Activated CD8-positive, alpha-beta T cell treated with anti-CD3 and anti-CD28 coated beads for 36 hours (primary cell): ENCODE measurements at regions not wholly inside any gene's neighbourhood (a gene's known extent, or its start where the extent isn't known, plus 50 kb on each side); places are given as distances from the start of the nearest gene placed in this dataset.

Source experiments
- ATAC-seq: fragments of 200-7000 bp; cut with Tn5 transposase; one replicate; pipeline ENCODE4 v1.10.0; 2021; ENCODE audit warnings: mild to moderate bottlenecking, moderate library complexity
- CTCF ChIA-PET: fragments of 350-600 bp; sonication (Branson Sonifier 250); formaldehyde crosslinking; loops from one replicate; lab custom pipeline; 2021; ENCODE audit warnings: antibody characterized with exemption; lab: Charles Lee
- POLR2A ChIA-PET: fragments of 350-600 bp; sonication (Branson Sonifier 250); formaldehyde crosslinking; loops from one replicate; lab custom pipeline; 2021; ENCODE audit warnings: antibody characterized with exemption; lab: Charles Lee
- DNase-seq: peaks from one replicate; pipeline ENCODE4 v3.0.0-alpha.2; 2020
- H3K27ac Mint-ChIP-seq: one replicate; pipeline ENCODE4 v1.8.0; 2021; ENCODE audit warnings: mild to moderate bottlenecking, mixed read lengths
- H3K27me3 Mint-ChIP-seq: one replicate; pipeline ENCODE4 v1.8.0; 2021; ENCODE audit warnings: mixed read lengths
- H3K36me3 Mint-ChIP-seq: one replicate; pipeline ENCODE4 v1.8.0; 2021; ENCODE audit warnings: low read depth, mixed read lengths
- H3K4me1 Mint-ChIP-seq: one replicate; pipeline ENCODE4 v1.8.0; 2021; ENCODE audit warnings: low read depth, mixed read lengths
- H3K4me3 Mint-ChIP-seq: one replicate; pipeline ENCODE4 v1.8.0; 2021; ENCODE audit warnings: mild to moderate bottlenecking, moderate library complexity, mixed read lengths
- H3K9me3 Mint-ChIP-seq: one replicate; pipeline ENCODE4 v1.8.0; 2021; ENCODE audit warnings: mixed read lengths
- intact Hi-C: fragments of 100-400 bp; cut with micrococcal nuclease; formaldehyde crosslinking; loops from one replicate; pipeline ENCODE4 v1.10.0; 2022
- TF ChIP-seq, protein P1 (sequence below): fragments of 200-600 bp; IDR thresholded peaks from one replicate; pipeline ENCODE4 v1.8.0; 2022; ENCODE audit warnings: antibody characterized with exemption, mild to moderate bottlenecking

DNA sequence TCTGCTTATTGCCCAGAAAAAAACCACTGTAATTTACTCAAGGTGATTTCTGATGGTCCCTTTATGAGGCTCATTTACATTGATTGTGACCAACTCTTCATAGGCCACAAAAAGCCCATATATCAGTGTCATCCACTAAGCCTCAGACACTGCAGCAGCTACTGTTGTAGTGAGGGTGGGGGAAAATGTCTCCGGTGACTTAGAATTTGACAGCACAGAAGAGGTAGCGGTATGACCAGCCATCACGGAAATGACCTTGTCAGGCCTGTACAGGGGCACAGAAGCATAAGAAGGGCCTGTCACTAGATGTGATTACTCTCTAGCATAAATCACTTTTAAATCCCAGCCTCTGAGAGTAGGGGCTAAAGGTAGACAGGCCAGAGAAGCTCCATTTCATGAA is 190.3 kb downstream of the PAX3 start:
- intact Hi-C loops: no loop called here
- Mint-ChIP-seq H3K27me3 (no peaks in the 10 kb centered on the region), H3K4me1 (no peaks in the 10 kb centered on the region), H3K9me3 (no peaks in the 10 kb centered on the region), H3K36me3 (no peaks in the 10 kb centered on the region), H3K4me3 (no peak overlapping the region), H3K27ac (no peak overlapping the region)
- ATAC-seq: no peak
- DNase-seq: no peak
- ChIA-PET CTCF (no interaction called here), POLR2A (no interaction called here)
- TF ChIP-seq, protein P1, sequence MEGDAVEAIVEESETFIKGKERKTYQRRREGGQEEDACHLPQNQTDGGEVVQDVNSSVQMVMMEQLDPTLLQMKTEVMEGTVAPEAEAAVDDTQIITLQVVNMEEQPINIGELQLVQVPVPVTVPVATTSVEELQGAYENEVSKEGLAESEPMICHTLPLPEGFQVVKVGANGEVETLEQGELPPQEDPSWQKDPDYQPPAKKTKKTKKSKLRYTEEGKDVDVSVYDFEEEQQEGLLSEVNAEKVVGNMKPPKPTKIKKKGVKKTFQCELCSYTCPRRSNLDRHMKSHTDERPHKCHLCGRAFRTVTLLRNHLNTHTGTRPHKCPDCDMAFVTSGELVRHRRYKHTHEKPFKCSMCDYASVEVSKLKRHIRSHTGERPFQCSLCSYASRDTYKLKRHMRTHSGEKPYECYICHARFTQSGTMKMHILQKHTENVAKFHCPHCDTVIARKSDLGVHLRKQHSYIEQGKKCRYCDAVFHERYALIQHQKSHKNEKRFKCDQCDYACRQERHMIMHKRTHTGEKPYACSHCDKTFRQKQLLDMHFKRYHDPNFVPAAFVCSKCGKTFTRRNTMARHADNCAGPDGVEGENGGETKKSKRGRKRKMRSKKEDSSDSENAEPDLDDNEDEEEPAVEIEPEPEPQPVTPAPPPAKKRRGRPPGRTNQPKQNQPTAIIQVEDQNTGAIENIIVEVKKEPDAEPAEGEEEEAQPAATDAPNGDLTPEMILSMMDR: no peak

DNA sequence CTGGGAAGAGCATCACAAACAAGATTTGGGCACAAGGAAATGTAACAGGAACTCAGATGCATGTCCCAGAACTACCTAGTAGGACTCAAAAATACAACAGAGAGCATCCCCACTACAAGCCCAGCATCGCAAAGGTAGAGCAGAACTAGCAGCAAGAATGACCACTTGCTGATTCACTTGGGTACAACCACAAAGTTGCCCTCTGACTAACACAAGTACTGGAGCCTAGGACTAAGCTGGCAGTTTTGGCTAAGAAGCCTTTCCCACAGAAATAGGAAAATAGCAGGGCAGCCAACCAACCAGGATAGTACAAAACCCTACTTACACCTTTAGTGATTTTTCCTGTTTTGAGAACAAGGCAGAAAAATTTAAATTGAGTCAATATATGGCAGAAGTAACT is 193.8 kb downstream of the PAX3 start:
- intact Hi-C loops: no loop called here
- TF ChIP-seq, protein P1: no peak
- no peaks in the 10 kb centered on the region for H3K9me3 Mint-ChIP-seq
- no peaks in the 10 kb centered on the region for H3K36me3 Mint-ChIP-seq
- DNase-seq (no peak), ATAC-seq (no peak)
- H3K4me3 Mint-ChIP-seq: no peak overlapping the region
- H3K27me3 Mint-ChIP-seq: no peaks in the 10 kb centered on the region
- no peak overlapping the region for H3K27ac Mint-ChIP-seq
- no peaks in the 10 kb centered on the region for H3K4me1 Mint-ChIP-seq
- POLR2A ChIA-PET: no interaction called here
- CTCF ChIA-PET: no interaction called here

DNA sequence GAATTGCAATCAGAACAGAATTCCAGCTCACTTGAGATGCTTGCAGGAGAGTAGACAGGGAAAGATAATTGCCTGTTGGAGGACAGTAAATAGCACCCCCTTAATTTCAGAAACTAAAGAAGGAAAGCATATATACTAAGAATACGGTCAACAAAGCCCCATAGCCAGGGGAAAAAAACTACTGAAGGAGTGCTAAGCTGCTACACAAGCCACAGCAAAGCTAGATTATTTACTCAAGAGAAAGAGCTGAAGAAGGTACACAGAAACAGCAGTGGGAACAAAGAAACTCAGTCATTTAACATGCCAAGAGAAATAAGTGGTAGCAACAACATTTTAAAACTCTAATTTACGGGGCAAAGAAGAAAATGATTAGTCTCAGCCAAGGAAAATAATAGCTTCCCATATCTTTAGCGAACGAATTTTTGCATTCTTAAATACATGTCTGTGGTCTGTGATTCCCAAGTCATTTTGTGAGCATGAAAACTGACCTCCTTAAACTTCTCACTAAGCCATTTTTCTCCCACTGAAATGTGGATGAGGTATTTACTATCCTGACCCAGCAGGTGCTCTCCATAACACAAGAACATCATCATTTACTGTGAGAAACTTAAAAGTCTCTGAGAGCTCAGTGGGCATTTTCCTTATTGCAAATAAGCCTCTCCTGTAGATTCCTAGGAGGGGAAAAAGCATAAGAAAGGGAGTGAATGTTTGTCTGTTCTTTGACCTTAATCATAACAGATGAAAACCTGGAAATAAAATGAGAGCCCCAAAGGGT is 196.0 kb downstream of the PAX3 start:
- H3K4me1 Mint-ChIP-seq: no peaks in the 10 kb centered on the region
- no peak overlapping the region for H3K27ac Mint-ChIP-seq
- no peaks in the 10 kb centered on the region for H3K36me3 Mint-ChIP-seq
- DNase-seq: no peak
- H3K4me3 Mint-ChIP-seq: no peak overlapping the region
- no peaks in the 10 kb centered on the region for H3K9me3 Mint-ChIP-seq
- ChIA-PET POLR2A (no interaction called here), CTCF (no interaction called here)
- TF ChIP-seq, protein P1: no peak
- intact Hi-C loops: no loop called here
- no peak for ATAC-seq
- H3K27me3 Mint-ChIP-seq: no peaks in the 10 kb centered on the region

DNA sequence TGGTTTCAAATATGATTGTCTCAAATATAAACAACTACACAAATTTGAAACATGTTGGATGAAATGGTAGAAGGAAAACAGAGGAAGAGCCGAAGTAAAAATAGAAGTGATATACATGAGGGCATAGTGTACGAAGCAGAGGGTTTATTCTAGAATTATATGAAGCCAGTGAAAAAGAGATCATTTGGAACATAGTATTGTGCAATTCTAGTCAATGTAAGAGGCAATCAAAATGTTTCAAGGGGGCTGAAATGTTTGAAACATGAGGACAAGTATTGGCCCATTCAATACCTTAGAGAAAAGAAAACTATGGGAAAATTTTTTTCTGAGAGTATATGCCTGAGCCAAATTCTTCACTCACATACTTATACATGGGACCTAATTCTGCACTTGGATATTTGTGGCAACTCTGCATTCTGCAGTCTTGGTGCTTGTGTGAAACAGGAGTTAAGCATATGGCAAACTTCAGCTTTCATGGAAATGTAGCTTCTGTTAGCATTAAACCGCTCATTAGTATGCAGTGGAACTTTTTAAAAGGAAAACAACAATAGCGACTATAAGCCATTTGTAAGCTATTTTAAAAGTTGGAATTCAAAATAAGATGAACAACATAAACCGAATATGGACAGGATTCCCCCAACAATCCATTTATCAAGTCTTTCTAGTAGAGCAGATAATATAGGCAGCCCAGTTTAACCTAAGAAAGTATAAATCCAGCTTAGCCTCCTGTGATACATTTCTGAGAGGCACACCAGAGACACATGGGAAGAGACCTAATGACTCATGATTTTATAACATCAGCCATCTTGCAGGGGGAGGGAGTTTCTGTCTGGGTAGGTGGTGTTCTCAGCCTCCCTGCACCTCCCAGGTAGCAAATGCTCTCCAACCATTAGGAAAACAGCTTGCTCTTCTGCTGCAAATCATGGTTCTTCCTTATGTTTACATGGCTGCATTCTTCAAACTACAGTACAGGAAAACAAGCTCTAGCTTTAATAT is 197.8 kb downstream of the PAX3 start:
- Mint-ChIP-seq H3K27me3 (no peaks in the 10 kb centered on the region), H3K4me3 (no peak overlapping the region), H3K9me3 (no peaks in the 10 kb centered on the region), H3K27ac (no peak overlapping the region), H3K36me3 (no peaks in the 10 kb centered on the region), H3K4me1 (no peaks in the 10 kb centered on the region)
- ChIA-PET POLR2A (no interaction called here), CTCF (no interaction called here)
- DNase-seq (no peak), ATAC-seq (no peak)
- TF ChIP-seq, protein P1: no peak
- intact Hi-C loops: no loop called here

DNA sequence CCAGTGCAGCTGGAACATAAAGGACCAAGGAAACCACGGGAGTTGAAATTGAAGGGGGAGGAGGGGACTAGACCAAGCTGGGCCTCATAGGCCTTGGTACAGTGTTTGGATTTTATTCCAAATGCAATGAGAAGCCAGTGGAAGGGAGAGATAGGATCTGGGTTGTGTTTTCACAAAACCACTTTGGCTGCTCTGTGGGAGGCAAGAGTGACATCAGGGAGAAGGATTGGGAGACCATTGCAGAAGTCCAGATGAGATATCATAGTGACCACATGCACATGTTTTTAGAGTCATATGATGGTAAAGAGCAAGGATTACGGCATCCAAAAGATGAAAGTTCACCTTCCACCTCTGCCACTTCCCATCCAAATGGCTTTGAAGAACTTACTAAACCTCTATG is 210.2 kb downstream of the PAX3 start:
- POLR2A ChIA-PET: no interaction called here
- Mint-ChIP-seq H3K36me3 (no peaks in the 10 kb centered on the region), H3K4me3 (no peak overlapping the region), H3K27ac (no peak overlapping the region), H3K9me3 (peaks cover 3% of the 10 kb centered on the region), H3K4me1 (no peaks in the 10 kb centered on the region), H3K27me3 (peaks cover 2% of the 10 kb centered on the region)
- CTCF ChIA-PET: no interaction called here
- ATAC-seq (no peak), DNase-seq (no peak)
- intact Hi-C loops: no loop called here
- TF ChIP-seq, protein P1: no peak
